DOHH2 (cell line): ENCODE measurements at regions not wholly inside any gene's neighbourhood (a gene's known extent, or its start where the extent isn't known, plus 50 kb on each side); places are given as distances from the start of the nearest gene placed in this dataset.

ENCODE experiments used
- H3F3A ChIP-seq: fragments of 200-600 bp; sonication (generic), shearing (Covaris generic); 2 replicates; pipeline ENCODE4 v1.6.0; 2016; ENCODE audit warnings: antibody characterized with exemption, mild to moderate bottlenecking; ENCODE audit not compliant: control insufficient read depth, insufficient read depth
- H3K27ac ChIP-seq: fragments of 200-600 bp; sonication (generic); 2 replicates; pipeline ENCODE4 v1.5.1; 2014; ENCODE audit warnings: low read depth, mild to moderate bottlenecking, low read length, moderate library complexity
- H3K27me3 ChIP-seq: fragments of 200-600 bp; sonication (generic); 2 replicates; pipeline ENCODE4 v1.6.1; 2014; ENCODE audit warnings: mild to moderate bottlenecking, low read length, mixed read lengths; ENCODE audit not compliant: control insufficient read depth
- H3K36me3 ChIP-seq: fragments of 200-600 bp; sonication (generic); 2 replicates; pipeline ENCODE4 v1.6.1; 2014; ENCODE audit warnings: mild to moderate bottlenecking, low read length, moderate library complexity, mixed read lengths; ENCODE audit not compliant: control insufficient read depth
- H3K4me1 ChIP-seq: fragments of 200-600 bp; sonication (generic); 2 replicates; pipeline ENCODE4 v1.6.1; 2014; ENCODE audit warnings: mild to moderate bottlenecking, low read length, mixed read lengths; ENCODE audit not compliant: control insufficient read depth
- H3K4me2 ChIP-seq: fragments of 200-600 bp; sonication (generic); 2 replicates; pipeline ENCODE4 v1.6.0; 2014; ENCODE audit warnings: mild to moderate bottlenecking, low read length, moderate library complexity
- H3K4me3 ChIP-seq: fragments of 200-600 bp; sonication (generic); 2 replicates; pipeline ENCODE4 v1.5.1; 2014; ENCODE audit warnings: mild to moderate bottlenecking, low read length, mixed read lengths
- H3K79me2 ChIP-seq: fragments of 200-600 bp; sonication (generic); 2 replicates; pipeline ENCODE4 v1.6.1; 2014; ENCODE audit warnings: mild to moderate bottlenecking, low read length, mixed read lengths; ENCODE audit not compliant: control insufficient read depth
- H3K9me2 ChIP-seq: fragments of 200-600 bp; sonication (generic); replicated peaks from 2 replicates; pipeline ENCODE4 v1.6.1; 2014; ENCODE audit warnings: mild to moderate bottlenecking, low read length, mixed read lengths; ENCODE audit not compliant: control insufficient read depth
- H3K9me3 ChIP-seq: fragments of 200-600 bp; sonication (generic); 2 replicates; pipeline ENCODE4 v1.6.1; 2014; ENCODE audit warnings: antibody characterized with exemption, low read length, mixed read lengths; ENCODE audit not compliant: control insufficient read depth, insufficient read depth
- H4K20me1 ChIP-seq: fragments of 200-600 bp; sonication (generic); 2 replicates; pipeline ENCODE4 v1.6.0; 2014; ENCODE audit warnings: low read depth, mild to moderate bottlenecking, antibody characterized with exemption, low read length, moderate library complexity; ENCODE audit not compliant: control insufficient read depth, insufficient read depth
- EZH2phosphoT487 ChIP-seq: fragments of 200-600 bp; sonication (generic); IDR thresholded peaks from 2 replicates; pipeline ENCODE4 v1.6.1; 2017; ENCODE audit warnings: borderline replicate concordance, mild to moderate bottlenecking, antibody characterized with exemption, low read length, moderate library complexity, mixed read lengths
- TF ChIP-seq, protein P1 (sequence below): fragments of 200-600 bp; sonication (generic); IDR thresholded peaks from one replicate; pipeline ENCODE4 v1.5.1; 2014; ENCODE audit warnings: antibody characterized with exemption, mild to moderate bottlenecking, low read depth, low read length; ENCODE audit not compliant: poor library complexity, severe bottlenecking

DNA sequence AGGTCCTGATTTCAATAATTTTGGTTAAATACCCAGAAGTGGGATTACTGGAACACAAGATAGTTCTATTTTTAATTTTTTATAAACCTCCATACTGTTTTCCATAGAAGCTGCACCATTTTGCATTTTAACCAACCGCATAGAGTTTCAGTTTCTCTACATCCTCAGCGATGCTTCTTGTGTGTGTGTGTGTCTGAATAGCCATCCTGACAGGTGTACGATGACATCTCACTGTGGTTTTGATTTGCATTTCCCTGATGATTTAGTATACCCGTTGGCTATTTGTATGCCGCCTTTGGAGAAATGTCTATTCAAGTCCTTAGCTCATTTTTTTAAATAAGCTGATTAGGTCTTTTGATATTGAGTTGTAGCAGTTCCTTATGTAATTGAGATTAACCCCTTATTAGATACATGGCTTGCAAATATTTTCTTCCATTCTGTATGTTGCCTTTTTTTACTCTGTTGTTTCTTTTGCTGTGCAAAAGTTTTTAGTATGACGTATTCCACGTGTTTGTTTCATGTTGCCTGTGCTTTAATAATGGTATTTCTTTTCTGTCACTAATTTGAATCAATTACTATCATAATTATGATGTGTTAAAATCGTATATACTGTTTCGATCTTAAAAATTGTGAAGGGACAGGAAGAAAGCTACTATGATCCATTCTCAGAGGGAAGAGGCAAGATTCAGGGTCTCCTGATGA lies 227.2 kb upstream of the MON1B start:
- peak overlapping the region; percentile 41 for H3K4me3 ChIP-seq
- H3K27ac ChIP-seq: peak overlapping the region; percentile 71
- no peaks in the 10 kb centered on the region for H3K27me3 ChIP-seq
- TF ChIP-seq EZH2phosphoT487: no peak
- TF ChIP-seq, protein P1, sequence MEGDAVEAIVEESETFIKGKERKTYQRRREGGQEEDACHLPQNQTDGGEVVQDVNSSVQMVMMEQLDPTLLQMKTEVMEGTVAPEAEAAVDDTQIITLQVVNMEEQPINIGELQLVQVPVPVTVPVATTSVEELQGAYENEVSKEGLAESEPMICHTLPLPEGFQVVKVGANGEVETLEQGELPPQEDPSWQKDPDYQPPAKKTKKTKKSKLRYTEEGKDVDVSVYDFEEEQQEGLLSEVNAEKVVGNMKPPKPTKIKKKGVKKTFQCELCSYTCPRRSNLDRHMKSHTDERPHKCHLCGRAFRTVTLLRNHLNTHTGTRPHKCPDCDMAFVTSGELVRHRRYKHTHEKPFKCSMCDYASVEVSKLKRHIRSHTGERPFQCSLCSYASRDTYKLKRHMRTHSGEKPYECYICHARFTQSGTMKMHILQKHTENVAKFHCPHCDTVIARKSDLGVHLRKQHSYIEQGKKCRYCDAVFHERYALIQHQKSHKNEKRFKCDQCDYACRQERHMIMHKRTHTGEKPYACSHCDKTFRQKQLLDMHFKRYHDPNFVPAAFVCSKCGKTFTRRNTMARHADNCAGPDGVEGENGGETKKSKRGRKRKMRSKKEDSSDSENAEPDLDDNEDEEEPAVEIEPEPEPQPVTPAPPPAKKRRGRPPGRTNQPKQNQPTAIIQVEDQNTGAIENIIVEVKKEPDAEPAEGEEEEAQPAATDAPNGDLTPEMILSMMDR: no peak
- peaks cover 34% of the 10 kb centered on the region for H3K9me3 ChIP-seq
- peaks cover 4% of the 10 kb centered on the region for H3F3A ChIP-seq
- H3K79me2 ChIP-seq: no peaks in the 10 kb centered on the region
- H3K4me1 ChIP-seq: peaks cover 33% of the 10 kb centered on the region
- no peaks in the 10 kb centered on the region for H3K9me2 ChIP-seq
- no peaks in the 10 kb centered on the region for H4K20me1 ChIP-seq
- H3K36me3 ChIP-seq: peaks cover 21% of the 10 kb centered on the region
- peak overlapping the region; percentile 57 for H3K4me2 ChIP-seq

GRCh38 chr16:76964464-76965154 lies 226.4 kb upstream of the MON1B start:
- Histone ChIP-seq H3K4me2 (peak overlapping the region; percentile 57), H3K36me3 (peaks cover 21% of the 10 kb centered on the region)
- TF ChIP-seq, protein P1: no peak
- TF ChIP-seq EZH2phosphoT487: no peak

GRCh38 chr16:76970087-76970744 lies 220.8 kb upstream of the MON1B start:
- H4K20me1 ChIP-seq: no peaks in the 10 kb centered on the region
- H3K36me3 ChIP-seq: peaks cover 9% of the 10 kb centered on the region
- peaks cover 14% of the 10 kb centered on the region; the same call in 1 of the 2 replicates for H3K9me3 ChIP-seq
- H3K4me2 ChIP-seq: no peak overlapping the region
- TF ChIP-seq EZH2phosphoT487: no peak
- TF ChIP-seq, protein P1: no peak
- H3K9me2 ChIP-seq: no peaks in the 10 kb centered on the region
- no peaks in the 10 kb centered on the region; the same call in 1 of the 2 replicates for H3F3A ChIP-seq
- H3K27me3 ChIP-seq: no peaks in the 10 kb centered on the region
- no peak overlapping the region for H3K4me3 ChIP-seq
- H3K27ac ChIP-seq: no peak overlapping the region
- peaks cover 9% of the 10 kb centered on the region for H3K4me1 ChIP-seq
- H3K79me2 ChIP-seq: no peaks in the 10 kb centered on the region

More at GRCh38 chr16:76964464-76965154, 226.4 kb upstream of the MON1B start:
- Histone ChIP-seq H3K4me3 (peak overlapping the region; percentile 41), H3K79me2 (no peaks in the 10 kb centered on the region), H3K9me3 (peaks cover 34% of the 10 kb centered on the region), H3K9me2 (no peaks in the 10 kb centered on the region), H3K4me1 (peaks cover 33% of the 10 kb centered on the region), H3F3A (peaks cover 4% of the 10 kb centered on the region), H3K27me3 (no peaks in the 10 kb centered on the region), H4K20me1 (no peaks in the 10 kb centered on the region), H3K27ac (peak overlapping the region; percentile 71)
